HG03521 (cell line): ENCODE measurements at regions not wholly inside any gene's neighbourhood (a gene's known extent, or its start where the extent isn't known, plus 50 kb on each side); places are given as distances from the start of the nearest gene placed in this dataset.

ENCODE experiments used
- ATAC-seq: cut with Tn5 transposase; IDR thresholded peaks from one replicate; pipeline ENCODE4 v1.9.1; 2021; ENCODE audit warnings: mild to moderate bottlenecking, moderate library complexity; ENCODE audit not compliant: unreplicated experiment

DNA sequence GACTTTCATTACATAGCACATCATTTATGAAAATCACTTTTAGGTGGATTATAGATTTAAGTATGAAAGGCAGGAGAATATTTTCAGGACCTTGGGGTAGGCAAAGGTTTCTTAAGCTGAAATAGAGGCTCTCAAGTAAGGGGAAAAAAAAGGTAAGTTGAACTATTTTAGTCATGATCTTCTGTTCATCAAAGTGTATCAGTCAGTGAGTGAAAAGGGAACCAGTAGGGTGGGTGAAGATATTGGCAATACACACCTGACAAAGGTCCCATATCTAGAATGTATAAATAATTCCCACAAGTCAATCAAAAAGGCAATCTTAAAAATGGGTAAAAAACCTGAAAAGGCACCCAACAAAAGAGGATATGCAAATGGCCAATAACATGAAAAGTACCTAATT, 218.6 kb downstream of the KLF13 start:
- ATAC-seq, result no peak

DNA sequence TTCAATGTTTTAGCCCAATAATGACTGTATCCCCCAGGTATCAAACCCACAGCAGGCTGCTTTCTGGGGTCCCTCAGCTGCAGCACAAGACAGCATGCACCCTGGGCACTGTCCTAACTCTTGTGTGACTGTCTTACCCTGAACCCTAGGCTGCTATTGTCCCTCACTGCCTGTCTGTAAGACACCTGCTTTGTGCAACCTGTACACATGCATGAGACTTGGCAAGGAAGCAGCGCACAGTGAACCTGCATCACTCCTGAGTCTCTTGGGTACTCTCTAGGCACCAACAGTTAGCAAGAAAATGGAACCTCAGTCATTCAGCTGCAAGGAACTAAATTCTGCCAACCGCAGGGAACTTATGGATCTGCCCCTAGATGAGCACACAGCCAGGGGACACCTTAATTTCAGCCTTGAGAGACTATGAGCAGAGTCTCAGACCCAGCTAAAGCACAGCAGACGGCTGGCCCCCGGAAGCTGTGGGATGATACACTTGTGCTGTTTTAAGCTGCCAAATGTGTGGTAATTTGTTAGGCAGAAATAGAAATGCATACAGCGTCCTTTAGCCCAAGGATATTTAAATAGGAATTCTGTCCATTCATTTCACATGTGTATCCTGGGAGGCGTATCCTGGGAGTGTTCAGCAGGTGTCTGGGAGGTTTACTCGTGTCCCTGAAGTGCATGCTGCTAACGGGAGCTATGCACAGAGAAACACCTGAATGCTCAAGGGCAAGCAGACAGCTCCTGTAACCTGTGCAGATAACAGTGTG, 223.8 kb downstream of the KLF13 start:
- no peak for ATAC-seq

GRCh38 chr15:31551323-31551722, 224.7 kb downstream of the KLF13 start:
- ATAC-seq, result no peak

DNA sequence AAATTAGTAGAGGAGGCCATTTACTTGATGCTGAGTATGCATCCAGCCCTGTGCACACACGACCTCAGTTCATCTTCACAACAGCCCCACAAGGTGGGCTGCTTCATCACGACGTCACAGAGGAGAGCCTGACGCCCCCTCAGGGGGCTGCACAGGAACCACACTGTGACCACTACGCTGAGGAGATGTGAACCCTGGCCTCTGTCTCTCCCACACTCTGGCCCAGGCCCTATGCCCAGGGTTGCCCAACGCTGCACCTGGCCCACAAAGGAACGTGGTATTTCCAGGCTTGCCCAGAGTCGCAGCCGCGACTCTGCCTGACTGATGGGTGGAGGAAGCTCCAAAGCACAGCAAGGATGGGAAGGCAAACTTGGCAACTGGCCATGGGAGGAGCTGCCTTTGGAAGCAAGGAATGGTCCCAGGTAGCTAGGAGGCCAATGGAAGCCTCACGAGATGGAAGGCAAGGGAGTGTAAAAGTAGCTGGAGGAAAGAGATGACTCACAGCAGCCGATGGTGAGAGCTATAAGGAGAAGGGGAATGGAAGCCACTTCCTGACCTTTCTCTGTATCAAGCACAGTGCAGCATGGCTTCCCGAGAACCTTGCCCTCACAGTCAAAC, 226.0 kb downstream of the KLF13 start:
- no peak for ATAC-seq

GRCh38 chr15:31554261-31554660, 227.6 kb downstream of the KLF13 start:
- no peak for ATAC-seq

DNA sequence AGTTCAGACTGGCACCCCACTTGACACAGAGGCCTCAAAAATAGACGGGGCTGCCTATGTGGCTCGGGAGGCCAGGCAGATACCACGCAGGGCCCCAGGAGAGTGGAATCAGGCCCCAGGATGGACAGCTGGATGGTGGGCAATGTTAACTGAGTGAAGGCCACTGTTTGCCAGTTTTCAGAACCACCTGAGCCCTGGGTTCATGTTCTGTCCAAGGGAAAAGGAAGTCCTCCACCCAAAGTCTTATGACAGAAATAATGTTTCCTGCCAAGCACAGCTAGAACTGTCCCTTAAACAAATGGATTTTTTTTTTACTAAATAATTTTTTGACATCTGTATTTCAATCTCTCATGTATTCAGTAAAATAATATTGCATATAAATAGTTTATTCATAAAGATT, 228.4 kb downstream of the KLF13 start:
- ATAC-seq, result no peak

DNA sequence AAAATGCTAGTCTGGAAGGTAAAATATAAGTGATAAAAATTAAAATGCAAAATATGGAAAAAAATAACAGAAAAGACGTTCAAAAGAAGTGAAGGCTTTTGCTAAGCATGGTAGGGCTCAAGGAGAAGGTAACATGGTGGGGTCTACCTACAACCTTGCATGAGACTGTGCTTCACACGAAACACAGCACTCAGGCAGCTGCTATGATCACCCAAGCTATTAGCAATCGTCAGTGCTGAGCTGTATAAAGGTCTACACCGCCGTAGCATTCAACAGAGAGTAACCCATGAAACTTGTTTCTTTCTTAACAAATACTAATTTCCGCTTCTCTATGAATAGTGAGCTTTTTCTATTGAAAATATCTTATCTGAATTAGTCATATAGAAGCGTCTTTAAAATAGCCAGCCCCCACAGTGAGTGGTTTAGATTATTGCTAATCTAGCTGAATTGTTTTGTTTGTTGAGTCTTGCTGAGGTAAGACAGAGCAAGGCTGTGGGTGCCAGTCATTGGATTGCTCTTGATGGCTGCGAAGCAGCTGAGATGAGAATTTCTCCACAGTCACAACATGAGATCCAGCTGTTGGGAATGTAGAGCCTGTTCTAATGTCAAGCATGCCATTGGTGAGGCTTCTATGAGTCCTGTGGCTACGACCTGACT, 230.0 kb downstream of the KLF13 start:
- no peak for ATAC-seq

DNA sequence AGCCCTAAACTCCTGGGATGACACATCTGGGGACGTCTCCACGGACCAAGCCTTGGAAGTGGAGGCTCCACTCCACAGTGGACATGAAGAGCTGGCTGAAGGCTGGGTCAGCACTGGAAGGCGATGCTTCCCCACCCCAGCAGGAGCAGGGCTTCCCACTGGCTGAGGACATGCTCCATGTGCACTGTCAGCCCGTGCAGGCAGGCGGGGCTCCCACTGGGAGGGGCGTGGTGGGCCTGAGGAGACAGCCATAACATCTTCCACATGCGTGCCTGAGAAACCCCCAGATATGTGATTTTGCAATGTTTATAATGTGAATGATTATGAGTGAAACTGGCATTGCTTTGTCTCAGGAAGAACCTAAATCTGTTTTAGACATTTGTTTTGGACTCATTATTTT, 231.3 kb downstream of the KLF13 start:
- ATAC-seq, result no peak

DNA sequence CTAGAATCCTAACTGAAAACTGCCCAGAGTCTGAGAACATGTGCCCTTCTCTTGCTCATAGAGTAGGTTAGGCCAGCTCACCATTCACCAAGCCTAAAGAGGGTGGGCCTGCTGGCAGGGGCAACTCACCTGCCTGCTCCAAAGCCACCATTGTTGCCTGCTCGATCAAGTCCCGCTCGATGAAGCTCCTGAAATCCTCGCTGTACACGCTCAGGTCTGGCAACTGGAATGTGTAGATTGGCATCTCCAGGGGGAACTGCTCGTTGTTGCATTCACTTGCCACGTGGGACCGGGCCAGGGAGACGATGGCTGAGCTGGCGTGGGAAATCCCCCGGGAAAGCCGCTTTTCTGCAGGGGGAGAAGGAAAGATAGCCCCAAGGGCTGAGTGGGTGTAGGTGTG, 232.2 kb downstream of the KLF13 start:
- ATAC-seq, result no peak

- no peak for ATAC-seq
These were observed 233.2 kb downstream of the KLF13 start for GRCh38 chr15:31559786-31560185.

DNA sequence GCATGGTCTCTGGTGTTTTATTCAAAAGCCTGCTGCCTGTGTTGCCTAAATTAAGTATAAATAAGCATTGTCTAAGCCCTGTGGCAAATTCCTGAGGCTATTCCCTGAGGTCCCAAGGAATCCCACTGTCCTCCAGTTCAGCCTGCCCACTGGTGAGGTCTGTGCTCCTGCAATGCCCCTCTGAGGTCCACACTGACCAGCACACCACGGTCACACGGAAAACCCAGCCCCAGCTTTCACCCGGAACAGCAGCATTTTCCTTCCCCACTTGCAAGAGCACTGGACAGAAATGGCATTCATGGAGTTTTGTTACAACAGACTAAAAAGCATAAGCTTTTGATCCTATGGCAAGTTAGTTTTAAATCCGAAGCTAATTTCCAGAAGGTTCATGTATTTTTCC, 234.0 kb downstream of the KLF13 start:
- ATAC-seq, result no peak

DNA sequence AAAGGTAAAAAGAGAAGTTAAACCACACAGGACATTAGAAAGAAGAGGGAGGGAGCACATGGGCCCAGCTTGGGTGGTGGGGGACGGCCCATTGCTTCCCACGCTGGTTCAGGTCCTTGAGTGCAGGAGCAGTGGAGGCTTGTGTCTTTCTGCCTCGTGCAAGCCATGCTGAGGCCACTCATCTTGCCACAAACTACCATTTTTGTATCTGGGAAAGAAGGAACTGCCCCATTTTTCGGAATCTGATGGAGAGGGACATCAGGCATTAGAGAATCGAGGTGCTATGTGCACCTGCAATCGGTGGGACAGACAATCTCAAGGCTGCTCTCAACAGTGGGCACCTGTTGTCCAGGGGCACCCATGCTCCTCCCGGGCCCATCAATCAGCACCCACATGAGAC, 234.5 kb downstream of the KLF13 start:
- ATAC-seq, result no peak

- no peak for ATAC-seq
These were observed 236.4 kb downstream of the KLF13 start for GRCh38 chr15:31563001-31563400.

DNA sequence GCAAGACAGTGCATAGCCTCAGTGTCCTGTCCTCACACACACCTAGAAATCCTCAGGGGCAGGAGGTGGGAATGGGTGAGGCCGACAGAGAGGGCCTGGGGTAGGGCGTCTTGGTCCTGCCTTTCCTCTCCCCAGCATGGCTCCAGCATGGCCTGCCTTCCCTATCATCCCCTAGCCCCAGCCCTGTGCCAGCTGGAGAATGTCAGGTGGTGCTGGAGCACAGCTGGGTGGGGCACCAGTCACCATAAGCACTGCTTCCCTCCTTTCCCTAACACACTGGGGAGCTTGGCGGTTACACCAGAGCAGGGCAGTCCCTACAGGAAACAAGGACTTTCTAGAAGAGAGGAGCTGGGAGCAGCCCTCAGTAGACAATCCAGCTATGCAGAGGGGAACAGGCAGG, 236.8 kb downstream of the KLF13 start:
- no peak for ATAC-seq

DNA sequence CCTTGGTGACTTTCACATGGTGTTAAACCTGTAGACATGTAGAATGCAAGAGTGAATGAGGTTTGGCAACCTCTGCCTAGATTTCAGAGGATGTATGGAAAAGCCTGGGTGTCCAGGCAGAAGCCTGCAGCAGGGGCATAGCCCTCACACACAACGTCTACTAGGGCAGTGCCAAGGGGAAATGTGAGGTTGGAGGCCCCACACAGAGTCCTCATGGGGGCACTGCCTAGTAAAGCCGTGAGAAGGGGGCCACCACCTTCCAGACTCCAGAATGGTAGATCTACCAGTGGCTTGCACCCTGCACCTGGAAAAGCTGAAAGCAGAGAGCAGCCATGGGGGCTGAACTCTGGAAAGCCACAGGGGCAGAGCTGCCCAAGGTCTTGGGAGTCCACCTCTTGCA, 241.2 kb downstream of the KLF13 start:
- no peak for ATAC-seq

DNA sequence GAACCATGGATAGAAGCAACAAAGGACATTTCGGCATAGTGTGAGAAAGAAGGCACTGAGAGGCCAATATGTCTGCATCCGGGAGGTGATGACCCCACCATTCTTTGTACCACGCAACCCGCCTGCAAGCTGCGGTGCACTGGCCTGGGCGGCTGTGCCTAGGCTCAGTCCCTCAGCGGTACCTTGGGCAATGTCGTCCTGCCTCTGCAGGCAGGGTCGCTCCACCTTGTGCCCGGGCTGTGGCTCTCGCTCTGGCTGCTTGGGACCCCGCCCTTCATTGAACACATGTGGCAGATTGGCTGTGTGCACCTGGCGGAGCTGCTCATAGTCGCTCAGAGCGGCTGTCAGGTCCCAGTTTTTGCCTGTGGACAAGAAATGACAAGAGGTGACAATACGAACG, 243.2 kb downstream of the KLF13 start:
- no peak for ATAC-seq

DNA sequence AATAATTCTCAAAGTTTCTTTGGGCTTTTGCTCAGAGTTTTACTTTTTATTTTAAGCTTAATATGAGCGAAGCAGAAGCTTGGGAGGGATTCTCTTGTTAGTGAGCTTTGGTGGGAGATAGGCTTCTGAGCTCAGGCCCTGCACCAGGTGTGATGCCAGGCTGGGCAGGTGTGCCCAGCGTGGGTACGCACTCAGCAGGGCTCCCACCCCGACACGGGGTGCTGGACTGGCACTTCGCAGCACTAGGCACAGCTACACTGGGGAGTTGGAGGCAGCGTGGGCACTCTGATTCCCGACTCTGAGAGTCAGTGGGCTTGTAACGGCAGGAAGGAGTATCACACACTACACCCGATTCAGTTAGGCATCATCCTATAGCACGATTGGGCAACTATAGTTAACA, 244.0 kb downstream of the KLF13 start:
- ATAC-seq, result no peak

DNA sequence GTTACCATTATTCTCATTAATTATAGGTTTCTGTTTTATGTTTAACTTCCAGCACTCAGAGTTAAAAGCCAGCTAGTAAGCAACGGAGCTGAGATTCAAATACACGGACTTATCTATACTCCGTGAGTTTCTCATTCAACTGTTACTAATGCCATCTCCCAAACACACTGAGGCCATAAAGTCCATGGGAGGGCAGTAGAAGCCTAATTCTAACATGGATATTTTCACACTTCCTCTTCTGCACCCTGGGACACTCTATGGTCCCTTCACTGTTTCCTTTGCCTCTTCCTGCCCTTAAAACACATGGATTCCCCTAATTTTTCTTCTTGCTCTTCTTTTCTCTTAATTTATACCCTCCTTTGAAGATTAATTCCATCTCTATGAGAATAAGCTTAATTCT, 245.0 kb downstream of the KLF13 start:
- ATAC-seq, result no peak

DNA sequence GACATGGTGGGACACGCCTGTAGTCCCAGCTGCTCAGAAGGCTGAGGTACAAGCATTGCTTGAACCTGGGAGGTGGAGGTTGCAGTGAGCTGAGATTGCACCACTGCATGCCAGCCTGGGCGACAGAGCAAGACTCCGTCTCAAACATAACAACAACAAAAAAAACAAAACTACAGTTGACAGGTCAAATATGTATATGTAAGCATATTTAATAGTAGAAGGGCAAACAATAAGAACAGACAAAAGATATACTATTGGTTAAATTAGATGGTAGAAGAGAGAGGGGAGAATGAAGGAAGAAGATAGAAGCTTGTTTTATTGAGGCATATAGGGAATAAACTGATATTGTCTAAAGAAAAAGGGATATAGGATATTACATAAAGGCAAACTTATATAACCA, 247.1 kb downstream of the KLF13 start:
- ATAC-seq, result no peak

DNA sequence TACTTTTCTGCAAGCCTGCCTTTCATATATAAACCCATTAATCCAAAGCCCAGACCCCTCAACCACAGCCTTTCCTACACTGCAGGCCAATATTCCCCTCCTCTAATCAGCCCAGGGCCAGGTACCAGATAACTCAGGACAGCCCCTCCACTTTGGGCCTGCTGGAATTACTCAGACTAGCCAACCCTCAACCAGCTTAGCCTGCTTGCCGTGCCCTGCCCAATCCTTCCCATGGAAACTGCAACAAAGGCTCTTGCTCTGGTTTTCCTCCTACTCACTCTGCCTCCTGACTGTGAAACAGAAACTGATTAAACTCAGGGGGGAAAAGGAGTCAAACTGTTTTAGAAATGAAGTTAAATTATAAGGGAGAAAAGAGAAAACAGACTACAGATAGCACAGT, 248.1 kb downstream of the KLF13 start:
- ATAC-seq, result no peak

- no peak for ATAC-seq
These were observed 250.5 kb downstream of the KLF13 start for GRCh38 chr15:31577108-31577507.

- ATAC-seq, result no peak
These were observed 252.6 kb downstream of the KLF13 start for GRCh38 chr15:31579282-31579681.
